Gastroesophageal sphincter (tissue), 3 donors: ENCODE measurements at regions not wholly inside any gene's neighbourhood (a gene's known extent, or its start where the extent isn't known, plus 50 kb on each side); places are given as distances from the start of the nearest gene placed in this dataset.

Source experiments
- POLR2A ChIP-seq, 2 donors: fragments of 450-650 bp; IDR thresholded peaks; one replicate each; pipeline ENCODE4 v1.6.1; 2017; ENCODE audit warnings: antibody characterized with exemption in 2 of 2, mild to moderate bottlenecking in 2 of 2, moderate library complexity in 1 of 2
- POLR2AphosphoS5 ChIP-seq: sonication (generic); formaldehyde crosslinking; IDR thresholded peaks from one replicate; pipeline ENCODE4 v1.6.1; 2017; ENCODE audit warnings: antibody characterized with exemption
- TF ChIP-seq, protein P1 (sequence below), 4 experiments: fragments of 200-600 bp in 2 of 4; fragments of 450-650 bp in 2 of 4; sonication (generic) in 1 of 4; IDR thresholded peaks; one replicate each; pipeline ENCODE4 v1.5.1; 2017 to 2019; ENCODE audit warnings: antibody characterized with exemption in 4 of 4, mild to moderate bottlenecking in 2 of 4, moderate library complexity in 2 of 4

DNA sequence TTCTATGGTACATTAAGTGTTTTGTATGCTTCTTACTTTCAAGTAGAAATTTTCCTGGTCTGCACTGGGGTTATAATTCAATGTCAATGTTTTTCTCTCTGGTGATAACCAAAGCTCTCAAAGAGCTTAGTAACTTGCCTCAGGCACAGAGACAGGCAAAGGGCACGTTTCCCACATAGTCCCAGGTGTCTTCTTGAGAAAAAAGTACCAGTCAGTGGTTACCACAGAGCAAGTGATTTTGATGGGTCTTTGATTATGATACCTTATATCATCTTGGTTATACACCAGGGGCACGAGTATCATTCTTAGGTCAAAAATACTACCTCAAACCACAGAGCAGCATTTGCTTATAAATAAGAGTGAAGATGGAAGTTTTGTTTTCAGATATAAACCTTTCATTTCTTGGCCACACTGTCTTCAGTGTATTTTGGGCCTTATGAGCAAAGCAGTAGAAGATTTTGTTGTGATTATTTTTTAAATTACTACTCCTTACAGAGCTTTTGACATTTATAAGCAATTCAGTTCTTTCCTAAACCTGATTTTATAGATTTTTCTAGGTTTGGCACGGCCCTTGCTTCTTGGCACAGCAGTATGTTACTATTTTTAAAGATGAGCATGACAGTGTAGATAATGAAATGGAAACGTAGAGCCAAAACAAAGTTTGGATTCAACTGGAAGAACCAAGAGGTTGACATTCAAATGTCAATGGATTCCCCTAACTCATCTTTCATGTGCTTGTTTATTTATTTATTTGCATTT lies 85.3 kb upstream of the TLL1 start:
- TF ChIP-seq, protein P1, sequence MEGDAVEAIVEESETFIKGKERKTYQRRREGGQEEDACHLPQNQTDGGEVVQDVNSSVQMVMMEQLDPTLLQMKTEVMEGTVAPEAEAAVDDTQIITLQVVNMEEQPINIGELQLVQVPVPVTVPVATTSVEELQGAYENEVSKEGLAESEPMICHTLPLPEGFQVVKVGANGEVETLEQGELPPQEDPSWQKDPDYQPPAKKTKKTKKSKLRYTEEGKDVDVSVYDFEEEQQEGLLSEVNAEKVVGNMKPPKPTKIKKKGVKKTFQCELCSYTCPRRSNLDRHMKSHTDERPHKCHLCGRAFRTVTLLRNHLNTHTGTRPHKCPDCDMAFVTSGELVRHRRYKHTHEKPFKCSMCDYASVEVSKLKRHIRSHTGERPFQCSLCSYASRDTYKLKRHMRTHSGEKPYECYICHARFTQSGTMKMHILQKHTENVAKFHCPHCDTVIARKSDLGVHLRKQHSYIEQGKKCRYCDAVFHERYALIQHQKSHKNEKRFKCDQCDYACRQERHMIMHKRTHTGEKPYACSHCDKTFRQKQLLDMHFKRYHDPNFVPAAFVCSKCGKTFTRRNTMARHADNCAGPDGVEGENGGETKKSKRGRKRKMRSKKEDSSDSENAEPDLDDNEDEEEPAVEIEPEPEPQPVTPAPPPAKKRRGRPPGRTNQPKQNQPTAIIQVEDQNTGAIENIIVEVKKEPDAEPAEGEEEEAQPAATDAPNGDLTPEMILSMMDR (IDR thresholded peaks at IDR 0.05) = no peak
- TF ChIP-seq POLR2A (IDR thresholded peaks at IDR 0.05) (no peak), POLR2AphosphoS5 (no peak)
